Ovary (tissue), 3 donors: ENCODE measurements at regions not wholly inside any gene's neighbourhood (a gene's known extent, or its start where the extent isn't known, plus 50 kb on each side); places are given as distances from the start of the nearest gene placed in this dataset.

Source experiments
- EP300 ChIP-seq: sonication (generic); formaldehyde crosslinking; IDR thresholded peaks from one replicate; pipeline ENCODE4 v1.6.1; 2017; ENCODE audit warnings: antibody characterized with exemption
- POLR2A ChIP-seq: fragments of 450-650 bp; IDR thresholded peaks from one replicate; pipeline ENCODE4 v1.6.1; 2017; ENCODE audit warnings: antibody characterized with exemption, mild to moderate bottlenecking, moderate library complexity
- TF ChIP-seq, protein P1 (sequence below), 3 donors: fragments of 450-650 bp in 2 of 3; fragments of 200-600 bp in 1 of 3; IDR thresholded peaks; one replicate each; pipeline versions ENCODE4 v1.5.1 to v1.8.0; 2016 to 2022; ENCODE audit warnings: antibody characterized with exemption in 3 of 3, mild to moderate bottlenecking in 1 of 3
- donor health status: DM: no; HTN: no; CAD: no.

DNA sequence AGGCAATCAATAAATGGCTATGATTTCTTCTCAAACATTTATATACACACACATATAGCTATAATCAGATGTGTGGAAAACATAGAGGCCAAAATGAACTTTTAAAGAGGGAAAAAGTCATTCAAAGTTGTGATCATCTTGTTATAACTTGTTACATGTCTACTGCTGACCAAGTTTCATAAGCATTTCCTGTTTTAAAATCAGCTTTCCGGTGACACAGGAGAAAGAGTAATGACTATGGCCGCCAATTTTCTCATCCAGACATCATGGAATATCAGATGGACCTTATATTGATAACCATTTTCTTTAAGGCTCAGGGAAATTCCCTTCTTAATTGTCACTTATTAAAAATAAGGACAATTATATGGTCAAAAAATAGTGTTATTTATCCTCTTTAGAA, 71.7 kb upstream of the AGTR1 start:
- TF ChIP-seq, protein P1, sequence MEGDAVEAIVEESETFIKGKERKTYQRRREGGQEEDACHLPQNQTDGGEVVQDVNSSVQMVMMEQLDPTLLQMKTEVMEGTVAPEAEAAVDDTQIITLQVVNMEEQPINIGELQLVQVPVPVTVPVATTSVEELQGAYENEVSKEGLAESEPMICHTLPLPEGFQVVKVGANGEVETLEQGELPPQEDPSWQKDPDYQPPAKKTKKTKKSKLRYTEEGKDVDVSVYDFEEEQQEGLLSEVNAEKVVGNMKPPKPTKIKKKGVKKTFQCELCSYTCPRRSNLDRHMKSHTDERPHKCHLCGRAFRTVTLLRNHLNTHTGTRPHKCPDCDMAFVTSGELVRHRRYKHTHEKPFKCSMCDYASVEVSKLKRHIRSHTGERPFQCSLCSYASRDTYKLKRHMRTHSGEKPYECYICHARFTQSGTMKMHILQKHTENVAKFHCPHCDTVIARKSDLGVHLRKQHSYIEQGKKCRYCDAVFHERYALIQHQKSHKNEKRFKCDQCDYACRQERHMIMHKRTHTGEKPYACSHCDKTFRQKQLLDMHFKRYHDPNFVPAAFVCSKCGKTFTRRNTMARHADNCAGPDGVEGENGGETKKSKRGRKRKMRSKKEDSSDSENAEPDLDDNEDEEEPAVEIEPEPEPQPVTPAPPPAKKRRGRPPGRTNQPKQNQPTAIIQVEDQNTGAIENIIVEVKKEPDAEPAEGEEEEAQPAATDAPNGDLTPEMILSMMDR (IDR thresholded peaks at IDR 0.05): no peak
- no peak for TF ChIP-seq POLR2A
- no peak for TF ChIP-seq EP300
